NOMO-1 treated with DMSO at 0.1 percent for 48 hours (cell line): ENCODE measurements at regions not wholly inside any gene's neighbourhood (a gene's known extent, or its start where the extent isn't known, plus 50 kb on each side); places are given as distances from the start of the nearest gene placed in this dataset.

Experiments used
- DNase-seq: peaks from one replicate; lab custom pipeline; 2025; ENCODE audit not compliant: unreplicated experiment; lab: John Stamatoyannopoulos, UW

DNA sequence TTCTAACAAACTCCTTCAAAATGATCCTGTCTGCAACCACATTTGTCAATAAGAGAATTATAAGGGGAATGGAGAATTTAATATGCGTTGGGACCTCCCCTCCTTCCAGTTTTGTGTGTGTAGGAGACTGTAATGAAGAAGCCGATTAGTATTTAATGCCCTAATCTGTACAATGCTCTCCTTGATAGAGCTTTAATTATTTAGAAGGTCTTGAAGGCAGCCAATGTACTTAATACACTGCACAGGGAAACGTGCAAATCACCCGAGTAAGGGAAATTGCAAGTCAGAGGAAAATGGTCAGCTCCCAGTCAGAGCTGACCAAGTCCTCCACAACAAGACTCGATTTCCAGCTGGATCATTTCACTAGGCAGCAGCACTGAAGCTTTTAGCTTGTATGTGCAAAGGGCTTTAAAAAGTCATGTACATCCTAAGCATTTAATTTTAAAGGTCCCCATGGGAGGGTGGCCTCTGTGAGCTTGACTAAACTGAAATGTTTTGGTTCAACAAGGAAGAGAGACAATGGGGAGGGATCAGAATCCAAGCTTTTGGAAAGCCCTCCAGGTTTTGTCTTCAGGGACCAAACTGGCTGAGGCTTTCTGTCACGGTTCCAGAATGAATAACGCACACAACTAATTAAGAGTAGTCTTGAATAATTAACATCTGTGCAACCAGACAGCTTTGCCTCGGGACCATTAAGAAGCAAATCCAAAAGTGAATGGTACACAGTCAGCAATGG lies 159.8 kb upstream of the MITF start:
- no peak for DNase-seq

DNA sequence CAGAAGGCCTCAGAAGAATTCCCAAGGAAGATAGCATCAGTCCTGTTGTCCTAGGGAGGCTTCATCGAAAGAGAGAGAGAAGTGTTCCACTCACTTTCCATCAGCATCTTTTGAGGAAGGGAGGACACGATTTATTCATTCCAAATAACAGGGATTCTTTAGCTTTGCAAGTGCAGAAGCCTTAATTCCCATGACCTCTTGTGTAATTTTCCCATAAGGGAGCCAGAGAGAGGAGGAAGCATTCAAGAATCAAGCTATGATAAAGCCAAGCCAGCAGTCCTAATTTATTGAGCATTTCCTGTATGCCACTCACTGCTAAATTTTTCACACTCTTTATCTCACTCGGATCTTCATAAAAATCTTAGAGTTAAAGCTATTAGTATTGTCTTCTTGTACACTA lies 169.7 kb upstream of the MITF start:
- DNase-seq = no peak

DNA sequence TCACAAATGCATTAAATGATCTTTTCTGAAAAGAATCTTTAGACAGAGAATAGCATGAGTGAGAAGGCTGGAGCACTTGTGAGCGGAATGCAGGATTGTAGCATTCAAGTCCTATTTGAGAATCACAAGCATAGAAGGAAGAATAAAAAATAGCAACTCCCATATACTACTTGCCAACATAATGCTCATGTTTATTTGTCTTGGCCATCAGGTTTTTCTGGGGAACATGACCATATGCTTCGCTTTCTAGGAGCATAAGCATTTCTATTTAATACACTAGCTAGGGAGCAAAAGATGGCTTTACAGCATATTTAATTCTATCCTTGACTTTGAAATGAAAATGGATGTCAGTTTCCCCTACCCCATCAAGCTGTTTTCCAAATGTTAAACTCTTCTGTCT lies 170.3 kb upstream of the MITF start:
- DNase-seq = no peak

DNA sequence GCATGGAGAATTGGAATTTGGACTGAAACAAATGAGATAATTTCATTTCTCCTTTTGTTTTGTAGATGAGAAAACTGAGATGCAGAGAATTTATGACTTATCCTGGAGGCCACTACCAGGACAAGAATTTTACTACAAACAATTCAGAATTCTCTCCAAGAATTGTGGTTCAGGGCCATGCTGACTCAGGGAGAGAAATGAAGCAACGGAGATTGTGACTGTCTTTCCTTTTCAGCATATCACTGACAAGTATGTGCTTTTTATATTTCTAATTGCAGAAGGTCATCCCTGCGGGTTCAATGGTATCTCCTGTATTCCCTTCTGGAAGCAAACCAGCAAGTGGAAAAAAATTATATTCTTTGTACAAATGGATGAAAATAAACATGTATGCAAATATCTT lies 170.8 kb upstream of the MITF start:
- DNase-seq = no peak

GRCh38 chr3:69567710-69568052 lies 171.6 kb upstream of the MITF start:
- DNase-seq = no peak

- DNase-seq = no peak
These were observed 172.1 kb upstream of the MITF start for GRCh38 chr3:69567023-69567709.

- no peak for DNase-seq
These were observed 173.0 kb upstream of the MITF start for GRCh38 chr3:69566275-69566674.

- DNase-seq = no peak
These were observed 173.9 kb upstream of the MITF start for GRCh38 chr3:69565316-69565715.

DNA sequence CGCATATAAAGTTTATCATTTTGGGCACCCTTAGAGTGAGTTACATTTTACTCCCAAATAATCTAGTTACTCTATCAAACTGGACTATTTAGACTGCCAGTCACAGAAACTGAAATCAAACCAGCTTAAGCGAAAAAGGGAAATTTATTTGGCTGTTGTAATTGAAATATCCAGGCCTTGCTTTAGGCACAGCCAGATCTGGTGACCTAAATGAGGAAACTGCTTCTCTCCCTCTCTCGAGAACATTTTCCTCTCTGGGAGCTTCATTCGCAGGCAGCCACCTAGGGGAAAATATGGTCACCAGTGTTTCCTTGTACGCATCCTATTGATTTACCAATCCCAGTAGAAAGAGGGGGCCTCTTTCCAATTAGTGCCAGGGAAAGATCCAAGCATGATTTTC lies 175.3 kb upstream of the MITF start:
- DNase-seq = no peak

DNA sequence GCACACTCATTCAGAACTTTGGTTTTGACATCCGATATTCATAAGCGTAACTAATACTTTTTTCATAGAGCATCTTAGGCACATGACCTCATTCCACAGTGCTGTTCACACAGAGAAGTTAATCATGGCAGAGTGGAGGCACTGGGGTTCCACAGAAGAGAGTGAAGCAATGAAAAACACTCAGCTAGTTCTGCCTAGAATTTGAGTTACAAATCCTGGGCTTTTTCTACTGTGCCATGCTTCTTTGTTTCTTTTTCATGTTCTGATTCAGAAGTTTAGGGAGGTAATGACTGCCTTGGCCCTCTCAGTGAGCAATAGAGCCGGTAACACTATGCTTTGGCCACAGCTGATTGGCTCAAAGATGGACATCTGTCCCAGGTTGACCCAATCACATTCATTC lies 176.1 kb upstream of the MITF start:
- no peak for DNase-seq

DNA sequence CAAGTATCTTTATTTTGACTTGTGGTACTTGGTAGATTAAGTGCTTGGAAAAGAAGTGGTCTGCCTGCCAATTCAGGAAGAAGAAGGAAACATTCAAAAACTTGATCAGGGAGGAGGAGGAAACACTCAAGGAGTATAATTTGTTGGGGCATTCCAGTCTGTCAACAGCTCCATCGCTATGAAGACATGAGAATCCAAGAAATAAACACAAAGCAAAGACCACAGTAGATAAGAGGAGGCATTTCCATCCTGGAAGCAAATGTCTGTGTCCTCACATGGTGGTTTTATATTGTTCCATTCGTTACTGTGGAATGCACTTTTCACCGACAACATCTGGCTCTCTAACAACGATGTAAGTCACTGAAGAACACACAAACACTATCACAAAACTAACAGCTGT lies 176.1 kb upstream of the FRMD4B start:
- no peak for DNase-seq

- no peak for DNase-seq
These were observed 174.9 kb upstream of the FRMD4B start for GRCh38 chr3:69560818-69561217.

DNA sequence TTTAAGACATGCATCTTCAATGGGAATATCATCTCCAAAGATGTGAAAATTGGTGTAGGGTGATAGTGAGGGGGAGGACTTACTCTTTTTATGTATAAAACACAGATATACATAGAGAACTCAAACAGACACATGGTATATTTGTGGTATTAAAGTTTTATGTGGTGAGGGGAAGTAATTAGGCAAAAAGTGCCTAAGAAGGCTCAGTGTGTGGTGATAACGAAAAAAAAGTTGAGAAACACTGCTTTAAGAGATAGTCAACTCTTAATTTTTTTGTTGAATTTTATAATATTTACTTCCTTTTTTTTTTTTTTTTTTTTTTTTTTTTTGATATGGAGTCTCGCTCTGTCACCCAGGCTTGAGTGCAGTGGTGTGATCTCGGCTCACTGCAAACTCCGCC lies 174.2 kb upstream of the FRMD4B start:
- DNase-seq = peak; percentile 17

GRCh38 chr3:69558912-69559311 lies 173.0 kb upstream of the FRMD4B start:
- DNase-seq = peak; percentile 63

DNA sequence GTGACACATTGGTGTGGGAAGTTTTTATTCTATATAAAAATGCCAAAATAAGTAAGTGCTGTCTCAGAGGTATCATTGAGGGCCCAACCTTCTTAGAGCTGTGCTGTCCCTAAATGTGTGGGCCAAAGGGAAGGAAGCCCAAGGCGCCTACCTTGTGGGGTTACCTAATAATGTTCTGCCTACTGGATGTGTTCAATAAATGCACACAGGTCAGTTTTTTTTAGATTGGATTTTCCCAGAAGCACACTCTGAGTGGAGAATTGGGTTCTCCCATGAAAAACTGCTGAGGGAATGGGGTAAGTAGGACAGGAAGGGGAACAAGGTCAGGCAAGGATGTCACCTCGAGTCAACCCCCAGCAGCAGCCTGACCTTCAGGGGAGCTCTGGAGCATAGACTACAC lies 168.7 kb upstream of the FRMD4B start:
- DNase-seq = no peak

DNA sequence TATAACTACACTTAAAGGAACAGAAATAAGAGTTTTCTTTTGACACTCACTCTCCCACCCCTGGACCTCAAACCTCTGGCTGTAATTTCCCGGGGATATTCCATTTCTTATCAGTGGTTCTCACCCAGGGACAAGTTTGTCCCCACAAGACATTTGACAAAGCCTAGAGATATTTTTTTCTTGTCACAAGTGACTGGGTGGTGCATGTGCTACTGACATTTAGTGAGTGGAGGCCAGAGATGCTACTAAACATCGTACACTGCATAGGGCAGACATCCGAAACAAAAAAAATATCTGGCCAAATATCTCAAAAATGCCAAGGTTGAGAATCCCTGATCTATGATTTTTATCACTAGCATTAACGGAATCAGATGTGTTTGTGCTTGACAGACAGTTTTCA lies 168.0 kb upstream of the FRMD4B start:
- no peak for DNase-seq

DNA sequence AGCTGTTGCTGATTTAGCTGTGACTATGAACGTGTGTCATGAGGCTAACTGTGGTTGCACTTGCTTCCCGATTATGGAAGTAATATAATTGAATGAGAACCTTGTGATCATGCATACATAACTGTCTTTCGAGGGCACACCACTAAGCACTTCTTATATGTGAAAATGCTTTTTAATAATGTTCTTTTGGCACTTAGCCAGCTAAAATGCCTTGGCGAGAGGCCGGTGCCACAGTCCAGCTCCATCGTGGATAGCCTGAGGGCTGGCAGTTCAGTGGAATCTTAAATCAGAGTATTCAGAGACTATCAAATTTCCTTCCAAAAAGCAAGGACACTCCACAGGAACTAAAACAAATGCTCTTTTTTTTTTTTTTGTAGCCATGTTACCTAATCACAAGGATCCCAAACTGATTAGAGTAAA lies 161.6 kb upstream of the FRMD4B start:
- no peak for DNase-seq

GRCh38 chr3:69542805-69543429 lies 157.0 kb upstream of the FRMD4B start:
- no peak for DNase-seq

GRCh38 chr3:69542089-69542804 lies 156.4 kb upstream of the FRMD4B start:
- DNase-seq = peak; percentile 25

GRCh38 chr3:69541711-69542088 lies 155.8 kb upstream of the FRMD4B start:
- peak; percentile 9 for DNase-seq

DNA sequence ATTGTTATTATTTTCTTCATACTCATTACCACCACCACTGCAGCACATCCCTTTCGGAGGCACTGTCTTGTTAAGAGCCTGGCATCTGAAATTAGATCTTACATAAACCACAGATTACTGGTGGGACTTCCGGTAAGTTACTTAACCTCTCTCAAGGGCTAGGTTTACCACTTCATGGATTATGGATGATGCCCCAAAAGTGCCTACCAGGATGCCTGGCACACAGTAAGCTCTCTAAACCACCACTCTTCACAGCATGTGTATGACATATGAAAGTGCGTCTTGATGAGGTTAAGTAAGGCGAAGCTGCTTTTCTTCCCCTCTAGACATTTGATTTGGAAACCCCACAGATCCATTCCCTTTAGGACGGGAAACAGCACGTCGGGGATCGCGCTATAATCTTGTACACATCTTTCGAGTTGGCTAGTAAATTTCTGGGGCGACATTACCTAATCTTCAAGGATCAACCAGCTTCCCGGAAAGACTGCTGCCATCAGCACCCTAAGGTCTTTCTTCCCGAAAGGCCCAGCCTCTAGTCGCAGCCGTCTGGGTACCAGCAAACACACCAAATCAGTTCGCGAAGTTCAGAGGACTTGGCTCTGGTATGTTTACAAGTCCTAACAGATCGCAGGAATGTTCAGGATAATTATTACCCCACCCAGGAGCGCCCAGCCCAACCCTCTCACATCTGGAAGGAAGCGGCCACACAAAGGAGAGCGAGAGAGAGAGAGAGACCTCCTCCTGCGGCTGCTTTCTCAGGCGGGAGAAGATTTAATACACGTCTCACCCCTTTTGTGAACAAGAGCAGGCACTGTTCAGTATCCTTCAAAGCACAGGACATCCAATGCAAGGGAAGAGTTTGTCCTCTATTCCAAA lies 155.1 kb upstream of the FRMD4B start:
- DNase-seq = peak; percentile 9
